Liver (tissue), 8 donors: ENCODE measurements at regions not wholly inside any gene's neighbourhood (a gene's known extent, or its start where the extent isn't known, plus 50 kb on each side); places are given as distances from the start of the nearest gene placed in this dataset.

Experiments
- DNase-seq: peaks from one replicate; pipeline ENCODE4 v3.0.0-alpha.2; 2017; ENCODE audit warnings: low spot score
- H3K27ac ChIP-seq, 2 donors: one replicate each; pipeline ENCODE4 v1.7.0; 2013; ENCODE audit warnings: inconsistent platforms in 2 of 2, low read length in 2 of 2, control low read depth in 1 of 2, low read depth in 1 of 2, mild to moderate bottlenecking in 1 of 2
- H3K27me3 ChIP-seq, 4 donors: one replicate each; pipeline versions ENCODE4 v1.6.1 to v1.7.0; 2013; ENCODE audit warnings: low read length in 3 of 4, inconsistent platforms in 1 of 4, mild to moderate bottlenecking in 1 of 4, moderate library complexity in 1 of 4; ENCODE audit not compliant: control insufficient read depth in 4 of 4, insufficient read depth in 4 of 4
- H3K36me3 ChIP-seq, 4 donors: one replicate each; pipeline versions ENCODE4 v1.6.1 to v1.7.0; 2013; ENCODE audit warnings: low read length in 3 of 4, mild to moderate bottlenecking in 3 of 4, low read depth in 1 of 4, moderate library complexity in 1 of 4; ENCODE audit not compliant: control insufficient read depth in 4 of 4, insufficient read depth in 3 of 4
- H3K4me1 ChIP-seq, 4 donors: one replicate each; pipeline versions ENCODE4 v1.6.1 to v1.7.0; 2013; ENCODE audit warnings: low read length in 3 of 4, mild to moderate bottlenecking in 3 of 4, moderate library complexity in 1 of 4; ENCODE audit not compliant: control insufficient read depth in 4 of 4, insufficient read depth in 4 of 4
- H3K4me3 ChIP-seq, 3 donors: one replicate each; pipeline versions ENCODE4 v1.6.1 to v1.7.0; 2013; ENCODE audit warnings: low read length in 3 of 3, control low read depth in 1 of 3, low read depth in 1 of 3, mild to moderate bottlenecking in 1 of 3
- H3K9ac ChIP-seq, 2 donors: one replicate each; pipeline ENCODE4 v1.7.0; 2013; ENCODE audit warnings: low read length in 2 of 2, mild to moderate bottlenecking in 2 of 2, moderate library complexity in 2 of 2, control low read depth in 1 of 2, low read depth in 1 of 2
- H3K9me3 ChIP-seq, 4 donors: one replicate each; pipeline versions ENCODE4 v1.6.1 to v1.7.0; 2013; ENCODE audit warnings: low read length in 3 of 4; ENCODE audit not compliant: control insufficient read depth in 4 of 4
- EGR1 ChIP-seq, 2 donors: IDR thresholded peaks; 2 replicates each; pipeline ENCODE4 v1.6.1; 2016 to 2018; ENCODE audit warnings: antibody characterized with exemption in 2 of 2, low read depth in 2 of 2
- GABPA ChIP-seq, 2 donors: IDR thresholded peaks in 1 of 2; conservative IDR thresholded peaks in 1 of 2; 2 replicates each; pipeline ENCODE4 v1.6.1; 2016; ENCODE audit warnings: antibody characterized with exemption in 2 of 2, mild to moderate bottlenecking in 1 of 2, moderate library complexity in 1 of 2
- HNF4A ChIP-seq, 2 donors: conservative IDR thresholded peaks; 2 replicates each; pipeline ENCODE4 v1.6.1; 2016; ENCODE audit warnings: antibody characterized with exemption in 2 of 2, mild to moderate bottlenecking in 2 of 2
- HNF4G ChIP-seq: IDR thresholded peaks from 2 replicates; pipeline ENCODE4 v1.6.1; 2016; ENCODE audit warnings: antibody characterized with exemption
- JUND ChIP-seq, 2 donors: IDR thresholded peaks; 2 replicates each; pipeline ENCODE4 v1.6.1; 2016; ENCODE audit warnings: antibody characterized with exemption in 2 of 2
- NR2F2 ChIP-seq: IDR thresholded peaks from 2 replicates; pipeline ENCODE4 v1.6.1; 2016; ENCODE audit warnings: antibody characterized with exemption
- RAD21 ChIP-seq, 2 donors: IDR thresholded peaks; 2 replicates each; pipeline ENCODE4 v1.6.1; 2016; ENCODE audit warnings: antibody characterized with exemption in 2 of 2, mild to moderate bottlenecking in 2 of 2
- SP1 ChIP-seq: IDR thresholded peaks from 2 replicates; pipeline ENCODE4 v1.6.1; 2018; ENCODE audit warnings: antibody characterized with exemption, mild to moderate bottlenecking
- TAF1 ChIP-seq: conservative IDR thresholded peaks from 2 replicates; pipeline ENCODE4 v1.6.1; 2016; ENCODE audit warnings: antibody characterized with exemption, mild to moderate bottlenecking
- YY1 ChIP-seq: IDR thresholded peaks from 2 replicates; pipeline ENCODE4 v1.6.1; 2016; ENCODE audit warnings: antibody characterized with exemption, mild to moderate bottlenecking
- WGBS: extraction: QIAGEN DNeasy Blood & Tissue Kit; methylation state at CpG from one replicate; pipeline ENCODE4 v1.1.7; 2013; 5-methylcytosine and 5-hydroxymethylcytosine counted together
- TF ChIP-seq, protein P1 (sequence below): IDR thresholded peaks from 2 replicates; pipeline ENCODE4 v1.6.1; 2016; ENCODE audit warnings: antibody characterized with exemption
- TF ChIP-seq, protein P2 (sequence below): IDR thresholded peaks from 2 replicates; pipeline ENCODE4 v1.6.1; 2016; ENCODE audit warnings: antibody characterized with exemption
- TF ChIP-seq, protein P3 (sequence below): IDR thresholded peaks from 2 replicates; pipeline ENCODE4 v1.6.1; 2016; ENCODE audit warnings: antibody characterized with exemption, mild to moderate bottlenecking
- TF ChIP-seq, protein P4 (sequence below): fragments of 150-350 bp; IDR thresholded peaks from 2 replicates; pipeline ENCODE4 v1.5.1; 2017; ENCODE audit warnings: improper control_type of control experiment, low read depth, low read length; ENCODE audit not compliant: missing input control
- donor health status: healthy.
- donor health status: healthy.
- donor health status: healthy.
- donor health status: healthy.
- donor health status: healthy.

DNA sequence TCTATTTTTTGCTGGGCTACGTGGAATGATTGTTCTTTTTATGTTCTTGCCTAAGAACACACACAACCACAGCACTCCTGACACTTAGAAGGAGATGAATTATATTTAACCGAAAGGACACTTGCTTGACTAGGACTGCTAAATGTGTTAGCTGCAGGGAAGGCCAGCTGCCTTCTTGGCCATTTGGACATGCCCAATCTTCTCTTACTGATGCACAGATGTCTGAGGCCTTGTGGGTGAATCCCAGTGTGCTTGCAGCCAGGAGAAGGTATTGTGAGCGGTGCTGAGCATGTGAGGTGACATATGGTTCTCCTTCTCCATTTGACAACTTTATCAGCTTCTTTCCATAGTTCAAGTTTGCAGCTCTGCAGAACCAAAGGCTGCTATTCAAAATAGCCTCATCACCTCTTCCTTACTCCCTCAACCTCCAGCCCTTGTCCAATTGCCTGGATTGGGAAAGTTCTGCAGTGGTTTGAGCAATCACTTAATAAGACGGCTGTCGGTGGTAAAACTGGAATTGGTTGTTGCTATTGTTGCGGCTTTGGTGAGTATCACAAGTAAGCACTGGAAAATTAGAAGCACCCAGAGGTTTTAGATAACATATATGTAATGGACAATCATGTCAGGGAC is 1113.3 kb downstream of the TSN start:
- TF ChIP-seq TAF1 (no peak), NR2F2 (no peak), RAD21 (IDR thresholded peaks at IDR 0.05) (no peak), JUND (IDR thresholded peaks at IDR 0.05) (no peak), SP1 (no peak), GABPA (IDR thresholded peaks at IDR 0.05 in 1 of 2, conservative IDR thresholded peaks at IDR 0.05 in 1 of 2) (no peak), HNF4G (no peak), EGR1 (IDR thresholded peaks at IDR 0.05; ENCODE audit: low read depth in 2 of 2) (no peak), YY1 (no peak), HNF4A (conservative IDR thresholded peaks at IDR 0.05) (no peak)
- TF ChIP-seq, protein P1, sequence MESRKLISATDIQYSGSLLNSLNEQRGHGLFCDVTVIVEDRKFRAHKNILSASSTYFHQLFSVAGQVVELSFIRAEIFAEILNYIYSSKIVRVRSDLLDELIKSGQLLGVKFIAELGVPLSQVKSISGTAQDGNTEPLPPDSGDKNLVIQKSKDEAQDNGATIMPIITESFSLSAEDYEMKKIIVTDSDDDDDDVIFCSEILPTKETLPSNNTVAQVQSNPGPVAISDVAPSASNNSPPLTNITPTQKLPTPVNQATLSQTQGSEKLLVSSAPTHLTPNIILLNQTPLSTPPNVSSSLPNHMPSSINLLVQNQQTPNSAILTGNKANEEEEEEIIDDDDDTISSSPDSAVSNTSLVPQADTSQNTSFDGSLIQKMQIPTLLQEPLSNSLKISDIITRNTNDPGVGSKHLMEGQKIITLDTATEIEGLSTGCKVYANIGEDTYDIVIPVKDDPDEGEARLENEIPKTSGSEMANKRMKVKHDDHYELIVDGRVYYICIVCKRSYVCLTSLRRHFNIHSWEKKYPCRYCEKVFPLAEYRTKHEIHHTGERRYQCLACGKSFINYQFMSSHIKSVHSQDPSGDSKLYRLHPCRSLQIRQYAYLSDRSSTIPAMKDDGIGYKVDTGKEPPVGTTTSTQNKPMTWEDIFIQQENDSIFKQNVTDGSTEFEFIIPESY, result no peak
- TF ChIP-seq, protein P2, sequence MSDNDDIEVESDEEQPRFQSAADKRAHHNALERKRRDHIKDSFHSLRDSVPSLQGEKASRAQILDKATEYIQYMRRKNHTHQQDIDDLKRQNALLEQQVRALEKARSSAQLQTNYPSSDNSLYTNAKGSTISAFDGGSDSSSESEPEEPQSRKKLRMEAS, result no peak
- TF ChIP-seq, protein P3, sequence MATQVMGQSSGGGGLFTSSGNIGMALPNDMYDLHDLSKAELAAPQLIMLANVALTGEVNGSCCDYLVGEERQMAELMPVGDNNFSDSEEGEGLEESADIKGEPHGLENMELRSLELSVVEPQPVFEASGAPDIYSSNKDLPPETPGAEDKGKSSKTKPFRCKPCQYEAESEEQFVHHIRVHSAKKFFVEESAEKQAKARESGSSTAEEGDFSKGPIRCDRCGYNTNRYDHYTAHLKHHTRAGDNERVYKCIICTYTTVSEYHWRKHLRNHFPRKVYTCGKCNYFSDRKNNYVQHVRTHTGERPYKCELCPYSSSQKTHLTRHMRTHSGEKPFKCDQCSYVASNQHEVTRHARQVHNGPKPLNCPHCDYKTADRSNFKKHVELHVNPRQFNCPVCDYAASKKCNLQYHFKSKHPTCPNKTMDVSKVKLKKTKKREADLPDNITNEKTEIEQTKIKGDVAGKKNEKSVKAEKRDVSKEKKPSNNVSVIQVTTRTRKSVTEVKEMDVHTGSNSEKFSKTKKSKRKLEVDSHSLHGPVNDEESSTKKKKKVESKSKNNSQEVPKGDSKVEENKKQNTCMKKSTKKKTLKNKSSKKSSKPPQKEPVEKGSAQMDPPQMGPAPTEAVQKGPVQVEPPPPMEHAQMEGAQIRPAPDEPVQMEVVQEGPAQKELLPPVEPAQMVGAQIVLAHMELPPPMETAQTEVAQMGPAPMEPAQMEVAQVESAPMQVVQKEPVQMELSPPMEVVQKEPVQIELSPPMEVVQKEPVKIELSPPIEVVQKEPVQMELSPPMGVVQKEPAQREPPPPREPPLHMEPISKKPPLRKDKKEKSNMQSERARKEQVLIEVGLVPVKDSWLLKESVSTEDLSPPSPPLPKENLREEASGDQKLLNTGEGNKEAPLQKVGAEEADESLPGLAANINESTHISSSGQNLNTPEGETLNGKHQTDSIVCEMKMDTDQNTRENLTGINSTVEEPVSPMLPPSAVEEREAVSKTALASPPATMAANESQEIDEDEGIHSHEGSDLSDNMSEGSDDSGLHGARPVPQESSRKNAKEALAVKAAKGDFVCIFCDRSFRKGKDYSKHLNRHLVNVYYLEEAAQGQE, result no peak
- TF ChIP-seq, protein P4, sequence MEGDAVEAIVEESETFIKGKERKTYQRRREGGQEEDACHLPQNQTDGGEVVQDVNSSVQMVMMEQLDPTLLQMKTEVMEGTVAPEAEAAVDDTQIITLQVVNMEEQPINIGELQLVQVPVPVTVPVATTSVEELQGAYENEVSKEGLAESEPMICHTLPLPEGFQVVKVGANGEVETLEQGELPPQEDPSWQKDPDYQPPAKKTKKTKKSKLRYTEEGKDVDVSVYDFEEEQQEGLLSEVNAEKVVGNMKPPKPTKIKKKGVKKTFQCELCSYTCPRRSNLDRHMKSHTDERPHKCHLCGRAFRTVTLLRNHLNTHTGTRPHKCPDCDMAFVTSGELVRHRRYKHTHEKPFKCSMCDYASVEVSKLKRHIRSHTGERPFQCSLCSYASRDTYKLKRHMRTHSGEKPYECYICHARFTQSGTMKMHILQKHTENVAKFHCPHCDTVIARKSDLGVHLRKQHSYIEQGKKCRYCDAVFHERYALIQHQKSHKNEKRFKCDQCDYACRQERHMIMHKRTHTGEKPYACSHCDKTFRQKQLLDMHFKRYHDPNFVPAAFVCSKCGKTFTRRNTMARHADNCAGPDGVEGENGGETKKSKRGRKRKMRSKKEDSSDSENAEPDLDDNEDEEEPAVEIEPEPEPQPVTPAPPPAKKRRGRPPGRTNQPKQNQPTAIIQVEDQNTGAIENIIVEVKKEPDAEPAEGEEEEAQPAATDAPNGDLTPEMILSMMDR, result no peak
- Histone ChIP-seq H3K9ac (no peak overlapping the region), H3K4me3 (no peak overlapping the region), H3K27ac (no peak overlapping the region), H3K9me3 (peaks cover 0 to 2% (median 0%) of the 10 kb centered on the region in 4 donors), H3K36me3 (no peaks in the 10 kb centered on the region), H3K27me3 (no peaks in the 10 kb centered on the region), H3K4me1 (no peaks in the 10 kb centered on the region)
- 85% methylated on average over 6 of the region's 6 CpGs for WGBS
- DNase-seq, result no peak

DNA sequence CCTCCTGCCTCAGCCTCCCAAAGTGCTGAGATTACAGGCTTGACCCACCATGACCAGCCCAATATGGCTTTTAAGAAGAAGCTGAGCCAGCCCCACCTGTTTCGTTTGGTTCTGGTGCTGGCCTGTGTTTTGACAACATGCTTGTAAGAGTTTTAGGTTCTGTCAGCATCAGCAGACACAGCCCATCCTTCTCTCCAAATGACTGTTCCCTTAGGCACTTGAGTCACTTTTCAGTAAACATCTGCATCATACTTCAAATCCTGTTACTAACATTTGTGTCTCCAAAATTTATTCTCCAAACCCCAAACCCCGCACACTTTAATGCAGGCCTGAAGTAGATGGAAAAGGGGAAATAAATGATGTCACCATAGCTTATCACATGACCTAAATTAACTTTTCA is 1118.5 kb downstream of the TSN start:
- WGBS, result 90% methylated on average over 2 of the region's 2 CpGs
- DNase-seq, result no peak
- Histone ChIP-seq H3K27ac (no peak overlapping the region), H3K4me1 (no peaks in the 10 kb centered on the region), H3K27me3 (no peaks in the 10 kb centered on the region), H3K9ac (no peak overlapping the region), H3K9me3 (peaks cover 0 to under 1% (median 0%) of the 10 kb centered on the region in 4 donors), H3K36me3 (no peaks in the 10 kb centered on the region), H3K4me3 (no peak overlapping the region)
- no peak for TF ChIP-seq HNF4A (conservative IDR thresholded peaks at IDR 0.05)
- TF ChIP-seq JUND (IDR thresholded peaks at IDR 0.05), result no peak
- TF ChIP-seq, protein P4, result no peak
- TF ChIP-seq, protein P1, result no peak
- TF ChIP-seq EGR1 (IDR thresholded peaks at IDR 0.05; ENCODE audit: low read depth in 2 of 2), result no peak
- TF ChIP-seq GABPA (IDR thresholded peaks at IDR 0.05 in 1 of 2, conservative IDR thresholded peaks at IDR 0.05 in 1 of 2), result no peak
- no peak for TF ChIP-seq TAF1
- TF ChIP-seq, protein P3, result no peak
- TF ChIP-seq SP1, result no peak
